NT2/D1 (cell line): ENCODE measurements at regions not wholly inside any gene's neighbourhood (a gene's known extent, or its start where the extent isn't known, plus 50 kb on each side); places are given as distances from the start of the nearest gene placed in this dataset.

ENCODE experiments used
- SUZ12 ChIP-seq: IDR thresholded peaks from 2 replicates; pipeline ENCODE4 v1.6.1; 2011; ENCODE audit not compliant: insufficient read length, insufficient read depth; ENCODE audit errors: extremely low read depth
- YY1 ChIP-seq: IDR thresholded peaks from 2 replicates; pipeline ENCODE4 v1.6.1; 2011; ENCODE audit not compliant: insufficient read length, insufficient read depth
- ZNF274 ChIP-seq: IDR thresholded peaks from 2 replicates; pipeline ENCODE4 v1.6.1; 2011; ENCODE audit warnings: mild to moderate bottlenecking, low read depth, low read length

DNA sequence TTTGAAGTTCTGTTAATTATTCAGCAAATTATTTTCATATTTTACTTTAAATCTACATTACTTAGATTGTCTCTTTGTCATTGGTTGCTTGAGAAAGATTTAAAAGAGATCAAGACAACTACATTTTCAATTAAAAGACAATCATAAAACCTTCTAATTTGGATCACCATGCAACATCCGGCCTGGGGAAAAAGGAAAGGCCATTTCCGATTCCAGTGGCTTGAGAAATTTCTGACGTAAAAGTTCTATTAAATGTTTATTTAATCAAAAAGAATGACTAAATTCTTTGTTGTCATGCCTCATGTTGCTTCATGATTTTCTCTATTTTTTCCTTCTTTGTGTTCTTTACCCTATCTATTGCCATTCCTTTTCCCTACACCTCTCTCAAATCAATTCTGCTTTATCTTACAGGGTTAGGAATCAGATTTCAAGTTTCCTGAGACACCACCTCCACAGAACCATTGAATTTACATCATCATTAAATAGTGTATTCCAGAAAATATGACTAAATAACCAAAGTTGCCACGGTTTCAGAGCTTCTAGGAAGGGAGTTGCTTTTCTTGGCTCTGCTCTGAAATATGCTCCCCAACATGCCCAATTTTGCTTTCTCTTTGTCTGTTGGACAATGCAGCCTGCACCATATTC is 124.6 kb upstream of the ACSL4 start:
- TF ChIP-seq ZNF274 (no peak), YY1 (no peak), SUZ12 (no peak)
